CD14-positive monocyte (primary cell): ENCODE measurements at regions not wholly inside any gene's neighbourhood (a gene's known extent, or its start where the extent isn't known, plus 50 kb on each side); places are given as distances from the start of the nearest gene placed in this dataset.

Experiments
- DNase-seq, 3 donors: peaks; one replicate each; pipeline ENCODE4 v3.0.0-alpha.2; 2011 to 2022
- H2AFZ ChIP-seq: 2 replicates; pipeline ENCODE4 v1.6.0; 2012; ENCODE audit warnings: mild to moderate bottlenecking, low read depth, low read length, inconsistent platforms; ENCODE audit not compliant: insufficient read depth, poor library complexity, severe bottlenecking
- H3K27ac ChIP-seq, 2 donors: 1 replicate in 1 of 2; 2 replicates in 1 of 2; pipeline ENCODE4 v1.5.1; 2012 to 2013; ENCODE audit warnings: low read length in 2 of 2, control low read depth in 1 of 2, inconsistent platforms in 1 of 2, low read depth in 1 of 2, mild to moderate bottlenecking in 1 of 2
- H3K27me3 ChIP-seq, 2 donors: one replicate each; pipeline versions ENCODE4 v1.6.0 to v1.6.1; 2011 to 2013; ENCODE audit warnings: low read length in 2 of 2; ENCODE audit not compliant: control insufficient read depth in 2 of 2, insufficient read depth in 2 of 2
- H3K36me3 ChIP-seq, 2 donors: replicated peaks in 1 of 2; 1 replicate in 1 of 2; 2 replicates in 1 of 2; pipeline versions ENCODE4 v1.5.1 to v1.6.1; 2012 to 2013; ENCODE audit warnings: low read length in 2 of 2, control low read depth in 1 of 2, inconsistent platforms in 1 of 2, mild to moderate bottlenecking in 1 of 2; ENCODE audit not compliant: insufficient read depth in 2 of 2, control insufficient read depth in 1 of 2
- H3K4me1 ChIP-seq, 2 donors: 1 replicate in 1 of 2; 2 replicates in 1 of 2; pipeline versions ENCODE4 v1.5.1 to v1.6.1; 2012 to 2013; ENCODE audit warnings: low read length in 2 of 2, control low read depth in 1 of 2, inconsistent platforms in 1 of 2, mild to moderate bottlenecking in 1 of 2, moderate library complexity in 1 of 2; ENCODE audit not compliant: insufficient read depth in 2 of 2, control insufficient read depth in 1 of 2
- H3K4me2 ChIP-seq: replicated peaks from 2 replicates; pipeline ENCODE3; 2012; ENCODE audit warnings: low read length, moderate library complexity, mild to moderate bottlenecking; ENCODE audit not compliant: poor library complexity, severe bottlenecking; ENCODE audit errors: extremely low read depth
- H3K4me3 ChIP-seq, 3 experiments: fragments of 200-600 bp in 1 of 3; sonication (generic) in 1 of 3; replicated peaks in 1 of 3; 1 replicate in 2 of 3; 2 replicates in 1 of 3; pipeline ENCODE4 v1.5.1; 2011 to 2013; ENCODE audit warnings: low read length in 3 of 3, mild to moderate bottlenecking in 3 of 3, control low read depth in 2 of 3, low read depth in 2 of 3, inconsistent platforms in 1 of 3, moderate library complexity in 1 of 3
- H3K79me2 ChIP-seq: 2 replicates; pipeline ENCODE4 v1.6.0; 2012; ENCODE audit warnings: mild to moderate bottlenecking, control low read depth, inconsistent platforms, low read length, moderate library complexity; ENCODE audit not compliant: insufficient read depth
- H3K9ac ChIP-seq: 2 replicates; pipeline ENCODE4 v1.6.0; 2017; ENCODE audit warnings: low read length, mild to moderate bottlenecking; ENCODE audit not compliant: insufficient read depth, poor library complexity, severe bottlenecking
- H3K9me3 ChIP-seq, 2 donors: replicated peaks in 1 of 2; 1 replicate in 1 of 2; 2 replicates in 1 of 2; pipeline versions ENCODE4 v1.5.1 to v1.6.1; 2012 to 2013; ENCODE audit warnings: low read length in 2 of 2, control low read depth in 1 of 2; ENCODE audit not compliant: control insufficient read depth in 1 of 2, insufficient read depth in 1 of 2
- H4K20me1 ChIP-seq: 2 replicates; pipeline ENCODE4 v1.6.0; 2012; ENCODE audit warnings: mild to moderate bottlenecking, low read length, control low read depth, moderate library complexity; ENCODE audit not compliant: insufficient read depth
- H3K27ac Mint-ChIP-seq, 7 donors: one replicate each; pipeline ENCODE4 v1.8.0; 2020; ENCODE audit warnings: mild to moderate bottlenecking in 7 of 7, mixed read lengths in 7 of 7, moderate library complexity in 6 of 7, inconsistent platforms in 2 of 7
- H3K27me3 Mint-ChIP-seq, 3 donors: one replicate each; pipeline ENCODE4 v1.8.0; 2021 to 2022; ENCODE audit warnings: low read depth in 3 of 3, mild to moderate bottlenecking in 3 of 3, mixed read lengths in 3 of 3, moderate library complexity in 3 of 3, inconsistent platforms in 1 of 3
- H3K36me3 Mint-ChIP-seq, 2 donors: one replicate each; pipeline ENCODE4 v1.8.0; 2020; ENCODE audit warnings: mixed read lengths in 2 of 2, inconsistent platforms in 1 of 2, mild to moderate bottlenecking in 1 of 2
- H3K4me1 Mint-ChIP-seq: one replicate; pipeline ENCODE4 v1.8.0; 2020; ENCODE audit warnings: mild to moderate bottlenecking, mixed read lengths
- H3K4me3 Mint-ChIP-seq, 2 donors: one replicate each; pipeline ENCODE4 v1.8.0; 2020; ENCODE audit warnings: mild to moderate bottlenecking in 2 of 2, mixed read lengths in 2 of 2, moderate library complexity in 1 of 2
- H3K9me3 Mint-ChIP-seq, 7 donors: one replicate each; pipeline ENCODE4 v1.8.0; 2020 to 2022; ENCODE audit warnings: mixed read lengths in 7 of 7, mild to moderate bottlenecking in 6 of 7, moderate library complexity in 6 of 7, inconsistent platforms in 2 of 7
- CTCF ChIP-seq: fragments of 200-600 bp; IDR thresholded peaks from one replicate; pipeline ENCODE4 v1.8.0; 2022; ENCODE audit warnings: antibody characterized with exemption, mild to moderate bottlenecking
- WGBS: methylation state at CpG from one replicate; pipeline ENCODE4 v1.1.5; 2013; ENCODE audit warnings: missing lambda C conversion rate; ENCODE audit not compliant: insufficient coverage; 5-methylcytosine and 5-hydroxymethylcytosine counted together
- intact Hi-C, 2 donors: fragments of 100-400 bp; cut with micrococcal nuclease; formaldehyde crosslinking; loops; one replicate each; pipeline versions ENCODE4 v1.15.0 to v1.15.1; 2023

- Mint-ChIP-seq H3K36me3 (peaks cover 0 to 4% of the 10 kb centered on the region in 2 donors), H3K4me3 (no peak overlapping the region), H3K9me3 (peaks cover 4 to 15% (median 14%) of the 10 kb centered on the region in 7 donors), H3K27ac (no peak overlapping the region), H3K27me3 (peaks cover 24 to 34% (median 28%) of the 10 kb centered on the region in 3 donors), H3K4me1 (peaks cover 9% of the 10 kb centered on the region)
- Histone ChIP-seq H4K20me1 (no peaks in the 10 kb centered on the region), H3K27ac (no peak overlapping the region), H3K79me2 (no peaks in the 10 kb centered on the region), H3K4me2 (no peak overlapping the region), H3K36me3 (no peaks in the 10 kb centered on the region), H3K27me3 (peaks cover 8 to 27% of the 10 kb centered on the region in 2 donors), H3K9me3 (peaks cover 8 to 19% of the 10 kb centered on the region in 2 donors), H3K4me3 (no peak overlapping the region), H2AFZ (no peak overlapping the region), H3K4me1 (peaks cover 10 to 14% of the 10 kb centered on the region in 2 donors), H3K9ac (no peak overlapping the region)
- no peak for DNase-seq
- no peak for TF ChIP-seq CTCF
- WGBS: 65% methylated on average over 4 of the region's 6 CpGs
- intact Hi-C loops: loop anchor here in 1 of 2 donors (10.0 kb wide), 1 partner anchor 313 kb away; no protein-coding TSS in a partner anchor
These were observed 50.7 kb upstream of the ACOT11 start for GRCh38 chr1:54497338-54497737.

DNA sequence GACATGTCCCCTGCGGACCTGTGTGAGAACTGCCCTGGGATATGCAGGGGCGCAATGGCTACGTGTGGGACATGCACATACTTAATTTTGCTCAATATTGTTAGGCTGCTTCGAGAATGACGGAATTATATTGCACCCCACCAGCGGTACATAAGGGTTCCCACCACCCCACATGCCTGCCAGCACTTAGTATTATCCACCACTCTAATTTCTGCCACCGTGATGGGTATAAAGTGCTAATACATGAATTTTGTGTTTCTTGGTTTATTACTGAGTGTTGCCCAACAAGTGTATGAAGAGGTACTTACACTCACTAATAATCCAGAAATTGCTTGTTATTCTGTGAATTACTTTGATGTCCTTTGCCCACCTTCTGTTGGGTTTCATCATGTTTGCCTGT lies 52.1 kb upstream of the ACOT11 start:
- peaks cover 10% of the 10 kb centered on the region for H3K4me1 Mint-ChIP-seq
- peaks cover 22 to 33% (median 29%) of the 10 kb centered on the region in 3 donors for H3K27me3 Mint-ChIP-seq
- Histone ChIP-seq H3K27me3 (peaks cover 8 to 27% of the 10 kb centered on the region in 2 donors), H3K27ac (no peak overlapping the region), H3K4me3 (no peak overlapping the region), H4K20me1 (no peaks in the 10 kb centered on the region), H3K36me3 (no peaks in the 10 kb centered on the region), H2AFZ (no peak overlapping the region), H3K4me2 (no peak overlapping the region), H3K4me1 (peaks cover 10 to 14% of the 10 kb centered on the region in 2 donors), H3K9me3 (peaks cover 8 to 19% of the 10 kb centered on the region in 2 donors), H3K9ac (no peak overlapping the region), H3K79me2 (no peaks in the 10 kb centered on the region)
- peak overlapping the region in 1 of 7 donors; percentile 21 for H3K27ac Mint-ChIP-seq
- TF ChIP-seq CTCF: no peak
- WGBS: 100% methylated on average over 1 of the region's 7 CpGs
- H3K4me3 Mint-ChIP-seq: no peak overlapping the region
- intact Hi-C loops: loop anchor here in 1 of 2 donors (10.0 kb wide), 1 partner anchor 311 kb away; no protein-coding TSS in a partner anchor
- peaks cover 4 to 15% (median 14%) of the 10 kb centered on the region in 7 donors for H3K9me3 Mint-ChIP-seq
- peaks cover 0 to 4% of the 10 kb centered on the region in 2 donors for H3K36me3 Mint-ChIP-seq
- no peak for DNase-seq
